ENCODE measurements at regions not wholly inside any gene's neighbourhood (a gene's known extent, or its start where the extent isn't known, plus 50 kb on each side); places are given as distances from the start of the nearest gene placed in this dataset.

DNA sequence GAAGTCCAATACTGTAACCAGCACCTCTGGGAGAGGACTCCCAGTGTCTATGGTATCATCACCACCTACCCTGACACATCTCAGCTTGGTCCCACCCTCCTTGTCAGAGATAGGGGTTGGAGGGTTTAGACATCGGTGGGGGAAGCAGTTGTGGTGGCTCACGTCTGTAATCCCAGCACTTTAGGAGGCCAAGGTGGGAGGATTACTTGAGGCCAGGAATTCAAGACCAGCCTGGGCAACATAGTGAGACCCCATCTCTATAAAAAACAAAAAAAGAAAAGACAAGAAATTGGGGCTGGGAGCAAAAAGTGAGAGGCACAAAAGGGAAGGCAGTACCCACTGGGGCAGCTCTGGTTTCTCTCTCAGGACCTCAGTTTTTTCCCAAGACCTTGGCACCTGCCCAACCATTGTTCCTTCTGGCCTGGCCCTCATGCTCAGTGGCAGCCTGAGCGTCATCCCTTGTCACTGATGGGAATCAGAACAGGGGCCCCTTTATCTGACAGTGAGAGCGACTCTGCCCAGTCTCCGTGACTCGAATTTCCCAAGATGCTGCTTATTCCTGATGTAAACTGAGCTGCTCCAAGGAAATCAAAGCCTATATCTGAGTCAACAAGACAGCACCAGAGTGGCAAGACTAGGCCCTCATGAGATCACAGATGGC lies 80.5 kb upstream of the HSPA9 start:
- TF ChIP-seq CTCF (conservative IDR thresholded peaks at IDR 0.05 in 1 of 2, IDR thresholded peaks at IDR 0.05 in 1 of 2; ENCODE audit: extremely low read depth in 1 of 2, insufficient read depth in 1 of 2, low read depth in 1 of 2, low read length in 2 of 2) (no peak), EZH2 (IDR thresholded peaks at IDR 0.05; ENCODE audit: borderline replicate concordance, low read length) (no peak)

Measured in mammary epithelial cell (primary cell).